H1 (cell line): ENCODE measurements at regions not wholly inside any gene's neighbourhood (a gene's known extent, or its start where the extent isn't known, plus 50 kb on each side); places are given as distances from the start of the nearest gene placed in this dataset.

Experiments
- CTCF ChIA-PET: fragments of 300-600 bp; sonication (Branson Sonifier 250); formaldehyde crosslinking; loops from one replicate; lab custom pipeline; 2021; ENCODE audit not compliant: partially characterized antibody; lab: Charles Lee
- POLR2A ChIA-PET: fragments of 300-600 bp; sonication (Branson Sonifier 250); formaldehyde crosslinking; loops from one replicate; lab custom pipeline; 2021; ENCODE audit warnings: inconsistent platforms; ENCODE audit not compliant: partially characterized antibody; lab: Charles Lee
- DNase-seq, 2 experiments: peaks; one replicate each; pipeline versions ENCODE4 v3.0.0 to v3.0.0-alpha.2; 2010 to 2022; ENCODE audit warnings: low spot score in 2 of 2, low read depth in 1 of 2, mixed read lengths in 1 of 2
- FAIRE-seq: peaks from 2 replicates; lab custom pipeline; 2011; peaks lifted over from hg19 to GRCh38; lab: Jason Lieb, UNC
- H2AFZ ChIP-seq: 2 replicates; pipeline ENCODE4 v1.8.1; 2012; ENCODE audit warnings: low read length, inconsistent platforms
- H2AK5ac ChIP-seq: 2 replicates; pipeline ENCODE4 v1.6.1; 2013; ENCODE audit warnings: low read depth, low read length
- H2BK120ac ChIP-seq: replicated peaks from 2 replicates; pipeline ENCODE3; 2013; ENCODE audit warnings: low read depth, low read length, inconsistent platforms
- H2BK12ac ChIP-seq: 2 replicates; pipeline ENCODE4 v1.6.1; 2013; ENCODE audit warnings: low read depth, low read length
- H2BK15ac ChIP-seq: 2 replicates; pipeline ENCODE4 v1.6.1; 2013; ENCODE audit warnings: low read length
- H2BK20ac ChIP-seq: 2 replicates; pipeline ENCODE4 v1.6.1; 2013; ENCODE audit warnings: low read length
- H2BK5ac ChIP-seq: 2 replicates; pipeline ENCODE4 v1.6.1; 2013; ENCODE audit warnings: low read depth, low read length
- H3K14ac ChIP-seq: 2 replicates; pipeline ENCODE4 v1.6.1; 2013; ENCODE audit warnings: inconsistent platforms; ENCODE audit not compliant: insufficient read length
- H3K18ac ChIP-seq: 2 replicates; pipeline ENCODE4 v1.6.1; 2013; ENCODE audit warnings: low read length; ENCODE audit errors: extremely low read depth
- H3K23ac ChIP-seq: 2 replicates; pipeline ENCODE4 v1.6.1; 2013; ENCODE audit warnings: inconsistent platforms; ENCODE audit not compliant: insufficient read length
- H3K23me2 ChIP-seq: 2 replicates; pipeline ENCODE4 v1.6.1; 2013; ENCODE audit warnings: low read depth, low read length
- H3K27ac ChIP-seq: 2 replicates; pipeline ENCODE4 v1.6.1; 2011; ENCODE audit warnings: low read depth, low read length, inconsistent platforms
- H3K27me3 ChIP-seq, 4 experiments: replicated peaks in 1 of 4; 1 replicate in 1 of 4; 2 replicates in 3 of 4; pipeline versions ENCODE4 v1.6.1 to v1.8.1; 2011 to 2013; ENCODE audit warnings: low read length in 3 of 4, mild to moderate bottlenecking in 3 of 4, inconsistent platforms in 2 of 4, mixed read lengths in 2 of 4, moderate library complexity in 1 of 4; ENCODE audit not compliant: control insufficient read depth in 3 of 4, insufficient read depth in 3 of 4; ENCODE audit errors: extremely low read depth in 1 of 4
- H3K36me3 ChIP-seq, 4 experiments: 2 replicates each; pipeline versions ENCODE4 v1.6.1 to v1.8.1; 2011 to 2013; ENCODE audit warnings: mild to moderate bottlenecking in 4 of 4, low read length in 3 of 4, moderate library complexity in 2 of 4, control low read depth in 1 of 4, inconsistent platforms in 1 of 4; ENCODE audit not compliant: insufficient read depth in 4 of 4, control insufficient read depth in 2 of 4
- H3K4ac ChIP-seq: replicated peaks from 2 replicates; pipeline ENCODE3; 2013; ENCODE audit warnings: low read length, low read depth, mixed read lengths, inconsistent platforms; ENCODE audit not compliant: insufficient read length
- H3K4me1 ChIP-seq, 4 experiments: replicated peaks in 1 of 4; 1 replicate in 1 of 4; 2 replicates in 3 of 4; pipeline versions ENCODE4 v1.6.1 to v1.8.1; 2011 to 2013; ENCODE audit warnings: low read length in 3 of 4, inconsistent platforms in 2 of 4, mixed read lengths in 1 of 4; ENCODE audit not compliant: insufficient read depth in 4 of 4, control insufficient read depth in 3 of 4
- H3K4me2 ChIP-seq, 2 experiments: 2 replicates each; pipeline versions ENCODE4 v1.6.1 to v1.8.1; 2011 to 2013; ENCODE audit warnings: low read depth in 2 of 2, low read length in 2 of 2, control low read depth in 1 of 2, inconsistent platforms in 1 of 2, mild to moderate bottlenecking in 1 of 2; ENCODE audit not compliant: insufficient read depth in 1 of 2
- H3K4me3 ChIP-seq, 4 experiments: fragments of 200-600, 300-600 bp in 1 of 4; sonication (generic), shearing (Covaris generic), sonication (Bioruptor Twin) in 1 of 4; 2 replicates each; pipeline versions ENCODE4 v1.5.1 to v1.8.1; 2011 to 2016; ENCODE audit warnings: low read length in 4 of 4, low read depth in 3 of 4, control low read depth in 2 of 4, inconsistent platforms in 2 of 4, mild to moderate bottlenecking in 2 of 4, mixed read lengths in 1 of 4, moderate library complexity in 1 of 4; ENCODE audit not compliant: insufficient read depth in 2 of 4; ENCODE audit errors: extremely low read depth in 1 of 4
- H3K56ac ChIP-seq: replicated peaks from 2 replicates; pipeline ENCODE3; 2013; ENCODE audit warnings: low read depth, mild to moderate bottlenecking, mixed read lengths, low read length, inconsistent platforms; ENCODE audit not compliant: insufficient read length
- H3K79me1 ChIP-seq: 2 replicates; pipeline ENCODE4 v1.6.1; 2013; ENCODE audit warnings: low read depth, low read length, control low read depth
- H3K79me2 ChIP-seq, 2 experiments: 2 replicates each; pipeline versions ENCODE4 v1.6.1 to v1.8.1; 2012 to 2013; ENCODE audit warnings: low read length in 2 of 2, mild to moderate bottlenecking in 2 of 2, inconsistent platforms in 1 of 2; ENCODE audit not compliant: insufficient read depth in 2 of 2, control insufficient read depth in 1 of 2
- H3K9ac ChIP-seq, 4 experiments: replicated peaks in 1 of 4; 1 replicate in 1 of 4; 2 replicates in 3 of 4; pipeline versions ENCODE4 v1.6.1 to v1.8.1; 2011 to 2013; ENCODE audit warnings: low read depth in 3 of 4, low read length in 3 of 4, control low read depth in 2 of 4, mild to moderate bottlenecking in 2 of 4, moderate library complexity in 2 of 4, inconsistent platforms in 1 of 4; ENCODE audit errors: extremely low read depth in 1 of 4
- H3K9me3 ChIP-seq, 2 experiments: 2 replicates each; pipeline versions ENCODE4 v1.6.1 to v1.8.1; 2012 to 2013; ENCODE audit warnings: mild to moderate bottlenecking in 2 of 2, moderate library complexity in 2 of 2, control low read depth in 1 of 2, inconsistent platforms in 1 of 2, low read depth in 1 of 2, low read length in 1 of 2, mixed read lengths in 1 of 2; ENCODE audit not compliant: insufficient read depth in 2 of 2
- H4K20me1 ChIP-seq, 2 experiments: replicated peaks in 1 of 2; 2 replicates each; pipeline versions ENCODE3 to v1.8.1; 2011 to 2013; ENCODE audit warnings: inconsistent platforms in 2 of 2, low read length in 2 of 2, mild to moderate bottlenecking in 1 of 2; ENCODE audit not compliant: insufficient read depth in 2 of 2, control insufficient read depth in 1 of 2
- H4K5ac ChIP-seq: 2 replicates; pipeline ENCODE4 v1.6.1; 2013; ENCODE audit warnings: low read length, low read depth, mixed read lengths, inconsistent platforms; ENCODE audit not compliant: insufficient read length
- H4K8ac ChIP-seq: 2 replicates; pipeline ENCODE4 v1.8.0; 2013; ENCODE audit warnings: mild to moderate bottlenecking, moderate library complexity, low read length, inconsistent platforms; ENCODE audit not compliant: insufficient read depth; ENCODE audit errors: extremely low read depth
- H4K91ac ChIP-seq: replicated peaks from 2 replicates; pipeline ENCODE3; 2013; ENCODE audit warnings: low read length, mixed read lengths, inconsistent platforms; ENCODE audit not compliant: insufficient read length
- BACH1 ChIP-seq: IDR thresholded peaks from 2 replicates; pipeline ENCODE4 v1.6.1; 2012; ENCODE audit warnings: low read length, improper control_type of control experiment
- BCL11A ChIP-seq, 2 experiments: IDR thresholded peaks; one replicate each; pipeline ENCODE4 v1.6.1; 2011; ENCODE audit warnings: low read depth in 2 of 2, low read length in 2 of 2, mild to moderate bottlenecking in 2 of 2
- CTBP2 ChIP-seq: IDR thresholded peaks from 2 replicates; pipeline ENCODE4 v1.7.0; 2011; ENCODE audit warnings: borderline replicate concordance, mild to moderate bottlenecking, moderate library complexity, mixed read lengths, low read length; ENCODE audit not compliant: insufficient read depth, insufficient read length
- EZH2 ChIP-seq: fragments of 200-600 bp; sonication (generic); IDR thresholded peaks from 2 replicates; pipeline ENCODE4 v1.7.1; 2012; ENCODE audit warnings: low read depth, mild to moderate bottlenecking, moderate library complexity, low read length, inconsistent platforms; ENCODE audit not compliant: severe bottlenecking
- GABPA ChIP-seq: IDR thresholded peaks from 2 replicates; pipeline ENCODE4 v1.6.1; 2011; ENCODE audit warnings: mild to moderate bottlenecking, low read length, moderate library complexity, borderline replicate concordance; ENCODE audit not compliant: insufficient read depth
- GTF2F1 ChIP-seq: IDR thresholded peaks from 2 replicates; pipeline ENCODE4 v1.6.1; 2012; ENCODE audit warnings: low read depth, low read length, improper control_type of control experiment, borderline replicate concordance
- HDAC6 ChIP-seq: IDR thresholded peaks from one replicate; pipeline ENCODE4 v1.7.1; 2012; ENCODE audit warnings: low read depth, mild to moderate bottlenecking, inconsistent platforms, low read length, moderate library complexity
- JUND ChIP-seq: IDR thresholded peaks from 2 replicates; pipeline ENCODE4 v1.6.1; 2011; ENCODE audit warnings: mild to moderate bottlenecking, improper control_type of control experiment, low read length
- MAFK ChIP-seq: IDR thresholded peaks from 2 replicates; pipeline ENCODE4 v1.6.1; 2012; ENCODE audit warnings: low read depth, mild to moderate bottlenecking, improper control_type of control experiment, low read length
- POLR2A ChIP-seq, 2 experiments: IDR thresholded peaks; 1 replicate in 1 of 2; 2 replicates in 1 of 2; pipeline ENCODE4 v1.6.1; 2011; ENCODE audit warnings: low read depth in 2 of 2, low read length in 2 of 2, mild to moderate bottlenecking in 2 of 2; ENCODE audit errors: control extremely low read depth in 1 of 2
- SIRT6 ChIP-seq: IDR thresholded peaks from one replicate; pipeline ENCODE4 v1.7.1; 2012; ENCODE audit warnings: low read length, inconsistent platforms
- SP4 ChIP-seq: IDR thresholded peaks from 2 replicates; pipeline ENCODE4 v1.6.1; 2012; ENCODE audit warnings: low read length, inconsistent platforms
- SRF ChIP-seq: IDR thresholded peaks from 2 replicates; pipeline ENCODE4 v1.6.1; 2011; ENCODE audit warnings: mild to moderate bottlenecking, low read depth, low read length, moderate library complexity
- TEAD4 ChIP-seq: IDR thresholded peaks from 2 replicates; pipeline ENCODE4 v1.6.1; 2012; ENCODE audit warnings: low read depth, low read length, inconsistent platforms, mixed read lengths
- USF2 ChIP-seq: IDR thresholded peaks from 2 replicates; pipeline ENCODE4 v1.6.1; 2011; ENCODE audit warnings: low read length, improper control_type of control experiment
- ZNF274 ChIP-seq: IDR thresholded peaks from 2 replicates; pipeline ENCODE4 v1.7.0; 2012; ENCODE audit warnings: low read length, borderline replicate concordance; ENCODE audit errors: extremely low read depth

- FAIRE-seq (no peak), DNase-seq (no peak)
- Histone ChIP-seq H4K5ac (no peak overlapping the region), H2BK120ac (no peak overlapping the region), H3K79me2 (no peaks in the 10 kb centered on the region), H3K18ac (no peak overlapping the region), H3K23ac (no peak overlapping the region), H4K8ac (no peak overlapping the region), H3K4me2 (no peak overlapping the region), H3K14ac (no peak overlapping the region), H4K20me1 (no peaks in the 10 kb centered on the region), H3K36me3 (no peaks in the 10 kb centered on the region), H3K4ac (no peak overlapping the region), H3K9ac (no peak overlapping the region), H2BK20ac (no peak overlapping the region), H3K4me1 (no peaks in the 10 kb centered on the region), H3K9me3 (no peaks in the 10 kb centered on the region), H2AK5ac (no peak overlapping the region), H2AFZ (no peak overlapping the region), H3K27me3 (no peaks in the 10 kb centered on the region), H3K79me1 (no peaks in the 10 kb centered on the region), H3K27ac (no peak overlapping the region), H3K23me2 (no peaks in the 10 kb centered on the region), H2BK12ac (no peak overlapping the region), H3K56ac (no peak overlapping the region), H2BK5ac (no peak overlapping the region), H4K91ac (no peak overlapping the region), H2BK15ac (no peak overlapping the region), H3K4me3 (no peak overlapping the region)
- ChIA-PET CTCF (interaction anchor here (0.6 kb wide), 1 partner anchor 251 kb away, joined by 3 read pairs; no protein-coding TSS in a partner anchor), POLR2A (no interaction called here)
- TF ChIP-seq SP4 (no peak), TEAD4 (no peak), HDAC6 (no peak), BCL11A (IDR thresholded peaks at IDR 0.05; ENCODE audit: low read depth in 2 of 2, low read length in 2 of 2) (no peak), GTF2F1 (no peak), GABPA (no peak), SRF (no peak), SIRT6 (no peak), MAFK (no peak), POLR2A (IDR thresholded peaks at IDR 0.05; ENCODE audit: control extremely low read depth in 1 of 2, low read depth in 2 of 2, low read length in 2 of 2) (no peak), BACH1 (no peak), JUND (no peak), EZH2 (no peak), USF2 (no peak), CTBP2 (no peak), ZNF274 (no peak)
Measured at GRCh38 chrX:39596437-39596836, 501.3 kb downstream of the BCOR start.
